ENCODE measurements at regions not wholly inside any gene's neighbourhood (a gene's known extent, or its start where the extent isn't known, plus 50 kb on each side); places are given as distances from the start of the nearest gene placed in this dataset.

DNA sequence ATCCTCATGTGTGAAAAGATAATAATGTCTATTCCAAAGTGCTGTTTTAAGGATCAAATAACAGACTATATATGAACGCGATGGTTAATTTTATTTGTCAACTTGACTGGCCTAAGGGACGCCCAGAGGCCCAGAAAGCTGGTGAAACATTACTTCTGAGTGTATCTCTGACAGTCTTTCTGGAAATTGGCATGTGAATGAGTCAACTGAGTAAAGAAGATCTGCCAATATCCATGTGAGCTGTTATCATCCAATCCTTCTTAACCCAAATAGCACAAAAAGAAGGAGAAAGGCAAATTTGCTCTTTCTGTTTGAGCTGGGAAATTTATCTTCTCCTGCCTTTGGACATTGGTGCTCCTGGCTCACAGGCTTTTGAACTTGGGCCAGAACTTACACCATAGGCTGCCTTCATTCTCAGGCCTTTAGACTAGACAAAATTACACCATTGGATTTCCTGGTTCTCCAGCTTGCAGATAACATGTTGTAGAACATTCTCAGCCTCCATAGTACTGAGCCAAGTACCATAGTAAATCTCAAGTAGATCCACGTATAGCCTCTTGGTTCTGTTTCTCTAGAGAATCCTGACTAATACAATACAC, 114.7 kb upstream of the DOCK10 start:
- DNase-seq (ENCODE audit: low read depth, low spot score) = no peak
- no peaks in the 10 kb centered on the region for H3K4me1 ChIP-seq (ENCODE audit: control insufficient read depth, extremely low read depth, insufficient read depth, low read length)
- TF ChIP-seq MYC (IDR thresholded peaks at IDR 0.05; ENCODE audit: low read depth, low read length) = no peak
- no peak overlapping the region for H3K4me3 ChIP-seq (replicated peaks in 1 of 3; ENCODE audit: insufficient read depth in 1 of 3, low read depth in 1 of 3, low read length in 3 of 3)
- no peaks in the 10 kb centered on the region for H3K36me3 ChIP-seq (ENCODE audit: control insufficient read depth in 2 of 2, extremely low read depth in 1 of 2, insufficient read depth in 2 of 2, low read length in 2 of 2)
- intact Hi-C loops (cut with micrococcal nuclease) = no loop called here
- H3K9ac ChIP-seq (replicated peaks; ENCODE audit: extremely low read depth, insufficient read depth, low read length) = no peak overlapping the region
- ChIA-PET CTCF (no interaction called here), POLR2A (no interaction called here)
- no peak overlapping the region for H2AFZ ChIP-seq (ENCODE audit: low read depth, low read length)
- H3K9me3 ChIP-seq (replicated peaks; ENCODE audit: control insufficient read depth, insufficient read depth, low read length) = no peaks in the 10 kb centered on the region
- H3K27me3 ChIP-seq (ENCODE audit: control insufficient read depth in 2 of 2, insufficient read depth in 2 of 2, low read length in 2 of 2) = no peaks in the 10 kb centered on the region
- FAIRE-seq = no peak
- H3K79me2 ChIP-seq (ENCODE audit: control insufficient read depth, insufficient read depth, low read length) = no peaks in the 10 kb centered on the region
- H3K9me1 ChIP-seq (replicated peaks; ENCODE audit: control insufficient read depth, extremely low read depth, insufficient read depth, low read length) = no peaks in the 10 kb centered on the region
- H4K20me1 ChIP-seq (replicated peaks; ENCODE audit: control insufficient read depth, extremely low read depth, insufficient read depth, low read length) = no peaks in the 10 kb centered on the region
- H3K4me2 ChIP-seq (ENCODE audit: insufficient read depth, low read length) = no peak overlapping the region
- no TSS peak for BruUV-seq (replicated peaks)
- dilution Hi-C loops (cut with MboI; ENCODE audit: extremely low pct_ligation_motif_present, low sequenced_read_pairs) = no loop called here
- H3K27ac ChIP-seq (ENCODE audit: insufficient read depth, low read depth, low read length) = no peak overlapping the region

DNA sequence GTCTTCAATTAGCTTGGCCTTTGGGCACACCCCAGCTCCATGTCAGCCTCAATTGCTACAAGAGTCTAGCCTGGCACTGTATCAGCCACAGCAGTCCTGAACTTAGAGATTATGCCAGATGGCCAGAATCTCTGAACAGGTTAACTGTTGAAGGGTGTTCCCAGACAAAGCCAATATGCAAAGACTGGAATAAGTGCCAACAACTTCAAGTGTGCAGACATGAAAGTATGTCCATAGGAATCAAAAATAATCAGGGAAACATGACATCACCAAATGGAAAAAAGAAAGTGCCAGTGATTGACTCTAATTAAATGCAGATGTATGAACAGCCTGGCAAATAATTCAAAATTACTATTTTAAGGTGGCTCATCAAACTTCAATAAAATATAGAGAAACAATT, 98.5 kb upstream of the DOCK10 start:
- H3K9ac ChIP-seq (replicated peaks; ENCODE audit: extremely low read depth, insufficient read depth, low read length) = no peak overlapping the region
- intact Hi-C loops (cut with micrococcal nuclease) = no loop called here
- no peaks in the 10 kb centered on the region for H3K9me3 ChIP-seq (replicated peaks; ENCODE audit: control insufficient read depth, insufficient read depth, low read length)
- no peaks in the 10 kb centered on the region for H3K27me3 ChIP-seq (ENCODE audit: control insufficient read depth in 2 of 2, insufficient read depth in 2 of 2, low read length in 2 of 2)
- no peak overlapping the region for H3K27ac ChIP-seq (ENCODE audit: insufficient read depth, low read depth, low read length)
- H4K20me1 ChIP-seq (replicated peaks; ENCODE audit: control insufficient read depth, extremely low read depth, insufficient read depth, low read length) = no peaks in the 10 kb centered on the region
- TF ChIP-seq, protein P1, sequence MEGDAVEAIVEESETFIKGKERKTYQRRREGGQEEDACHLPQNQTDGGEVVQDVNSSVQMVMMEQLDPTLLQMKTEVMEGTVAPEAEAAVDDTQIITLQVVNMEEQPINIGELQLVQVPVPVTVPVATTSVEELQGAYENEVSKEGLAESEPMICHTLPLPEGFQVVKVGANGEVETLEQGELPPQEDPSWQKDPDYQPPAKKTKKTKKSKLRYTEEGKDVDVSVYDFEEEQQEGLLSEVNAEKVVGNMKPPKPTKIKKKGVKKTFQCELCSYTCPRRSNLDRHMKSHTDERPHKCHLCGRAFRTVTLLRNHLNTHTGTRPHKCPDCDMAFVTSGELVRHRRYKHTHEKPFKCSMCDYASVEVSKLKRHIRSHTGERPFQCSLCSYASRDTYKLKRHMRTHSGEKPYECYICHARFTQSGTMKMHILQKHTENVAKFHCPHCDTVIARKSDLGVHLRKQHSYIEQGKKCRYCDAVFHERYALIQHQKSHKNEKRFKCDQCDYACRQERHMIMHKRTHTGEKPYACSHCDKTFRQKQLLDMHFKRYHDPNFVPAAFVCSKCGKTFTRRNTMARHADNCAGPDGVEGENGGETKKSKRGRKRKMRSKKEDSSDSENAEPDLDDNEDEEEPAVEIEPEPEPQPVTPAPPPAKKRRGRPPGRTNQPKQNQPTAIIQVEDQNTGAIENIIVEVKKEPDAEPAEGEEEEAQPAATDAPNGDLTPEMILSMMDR (IDR thresholded peaks at IDR 0.05; ENCODE audit: extremely low read depth in 1 of 2, insufficient read depth in 1 of 2, low read depth in 1 of 2, low read length in 2 of 2) = no peak
- TF ChIP-seq MYC (IDR thresholded peaks at IDR 0.05; ENCODE audit: low read depth, low read length) (no peak), FOS (IDR thresholded peaks at IDR 0.05; ENCODE audit: borderline replicate concordance, insufficient read depth, low read length) (no peak), POLR2AphosphoS5 (IDR thresholded peaks at IDR 0.05; ENCODE audit: insufficient read depth, low read depth, low read length) (no peak), JUN (IDR thresholded peaks at IDR 0.05; ENCODE audit: borderline replicate concordance, insufficient read depth, insufficient read length, low read depth) (no peak), EZH2 (IDR thresholded peaks at IDR 0.05; ENCODE audit: borderline replicate concordance, low read depth, low read length, severe bottlenecking) (no peak), POLR2A (IDR thresholded peaks at IDR 0.05; ENCODE audit: low read depth, low read length) (no peak)
- H3K79me2 ChIP-seq (ENCODE audit: control insufficient read depth, insufficient read depth, low read length) = no peaks in the 10 kb centered on the region
- H3K4me2 ChIP-seq (ENCODE audit: insufficient read depth, low read length) = no peak overlapping the region
- FAIRE-seq (no peak), DNase-seq (ENCODE audit: low read depth, low spot score) (no peak)
- H3K36me3 ChIP-seq (ENCODE audit: control insufficient read depth in 2 of 2, extremely low read depth in 1 of 2, insufficient read depth in 2 of 2, low read length in 2 of 2) = no peaks in the 10 kb centered on the region
- no peak overlapping the region for H3K4me3 ChIP-seq (replicated peaks in 1 of 3; ENCODE audit: insufficient read depth in 1 of 3, low read depth in 1 of 3, low read length in 3 of 3)
- H3K9me1 ChIP-seq (replicated peaks; ENCODE audit: control insufficient read depth, extremely low read depth, insufficient read depth, low read length) = no peaks in the 10 kb centered on the region
- ChIA-PET POLR2A (no interaction called here), CTCF (no interaction called here)
- no peak overlapping the region for H2AFZ ChIP-seq (ENCODE audit: low read depth, low read length)
- dilution Hi-C loops (cut with MboI; ENCODE audit: extremely low pct_ligation_motif_present, low sequenced_read_pairs) = no loop called here
- no peaks in the 10 kb centered on the region for H3K4me1 ChIP-seq (ENCODE audit: control insufficient read depth, extremely low read depth, insufficient read depth, low read length)
- no TSS peak for BruUV-seq (replicated peaks)

All from endothelial cell of umbilical vein (primary cell).